ENCODE measurements at regions not wholly inside any gene's neighbourhood (a gene's known extent, or its start where the extent isn't known, plus 50 kb on each side); places are given as distances from the start of the nearest gene placed in this dataset.
"Not testable (repeated sequence)": the region's sequence is repeated elsewhere in the genome, so short reads cannot be mapped to it uniquely, and the experiment has no call there.

DNA sequence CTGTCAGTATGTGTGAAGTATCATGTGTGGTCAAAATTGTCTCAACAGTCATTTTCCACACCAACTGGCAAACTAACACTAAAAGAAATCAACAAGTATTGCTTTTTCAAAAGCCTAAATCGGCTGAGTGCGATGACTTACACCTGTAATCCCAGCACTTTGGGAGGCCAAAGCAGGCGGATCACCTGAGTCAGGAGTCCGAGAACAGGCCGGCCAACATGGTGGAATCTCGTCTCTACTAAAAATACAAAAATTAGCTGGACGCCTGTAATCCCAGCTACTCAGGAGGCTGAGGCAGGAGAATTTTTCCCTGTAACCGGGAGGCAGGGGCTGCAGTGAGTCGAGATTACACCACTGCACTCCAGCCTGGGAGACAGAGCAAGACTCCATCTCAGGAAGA, 100.3 kb upstream of the METTL9 start:
- TF ChIP-seq, protein P1, sequence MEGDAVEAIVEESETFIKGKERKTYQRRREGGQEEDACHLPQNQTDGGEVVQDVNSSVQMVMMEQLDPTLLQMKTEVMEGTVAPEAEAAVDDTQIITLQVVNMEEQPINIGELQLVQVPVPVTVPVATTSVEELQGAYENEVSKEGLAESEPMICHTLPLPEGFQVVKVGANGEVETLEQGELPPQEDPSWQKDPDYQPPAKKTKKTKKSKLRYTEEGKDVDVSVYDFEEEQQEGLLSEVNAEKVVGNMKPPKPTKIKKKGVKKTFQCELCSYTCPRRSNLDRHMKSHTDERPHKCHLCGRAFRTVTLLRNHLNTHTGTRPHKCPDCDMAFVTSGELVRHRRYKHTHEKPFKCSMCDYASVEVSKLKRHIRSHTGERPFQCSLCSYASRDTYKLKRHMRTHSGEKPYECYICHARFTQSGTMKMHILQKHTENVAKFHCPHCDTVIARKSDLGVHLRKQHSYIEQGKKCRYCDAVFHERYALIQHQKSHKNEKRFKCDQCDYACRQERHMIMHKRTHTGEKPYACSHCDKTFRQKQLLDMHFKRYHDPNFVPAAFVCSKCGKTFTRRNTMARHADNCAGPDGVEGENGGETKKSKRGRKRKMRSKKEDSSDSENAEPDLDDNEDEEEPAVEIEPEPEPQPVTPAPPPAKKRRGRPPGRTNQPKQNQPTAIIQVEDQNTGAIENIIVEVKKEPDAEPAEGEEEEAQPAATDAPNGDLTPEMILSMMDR (IDR thresholded peaks at IDR 0.05), result not testable (repeated sequence)
- TF ChIP-seq EP300, POLR2A (IDR thresholded peaks at IDR 0.05): not testable (repeated sequence)
